ENCODE measurements at regions not wholly inside any gene's neighbourhood (a gene's known extent, or its start where the extent isn't known, plus 50 kb on each side); places are given as distances from the start of the nearest gene placed in this dataset.

DNA sequence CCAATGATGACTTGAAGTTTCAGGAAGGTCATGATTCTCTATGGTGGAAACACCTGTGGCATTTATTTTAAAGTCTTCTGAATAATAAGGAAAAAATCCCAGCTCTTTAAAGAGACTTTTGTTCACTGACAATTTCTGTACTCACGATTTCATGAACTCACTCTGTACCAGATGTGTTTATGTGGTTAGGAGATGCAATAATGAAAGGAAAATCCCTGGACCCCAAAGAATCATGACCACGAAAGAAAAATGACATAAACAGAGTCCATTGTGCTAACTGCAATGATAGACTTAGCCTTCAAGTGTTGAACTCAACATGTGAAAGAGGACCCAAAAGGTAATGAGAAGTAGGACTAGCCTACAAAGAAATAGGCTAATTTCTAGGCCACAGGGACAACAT is 947.5 kb downstream of the CDH11 start:
- no peak overlapping the region for H3K4me3 ChIP-seq (ENCODE audit: low read length)
- H3K27ac ChIP-seq (ENCODE audit: low read depth in 1 of 2, low read length in 2 of 2), result no peak overlapping the region
- Mint-ChIP-seq H3K4me1 (ENCODE audit: low read depth) (no peaks in the 10 kb centered on the region), H3K36me3 (ENCODE audit: low read depth) (no peaks in the 10 kb centered on the region), H3K9me3 (peaks cover 16% of the 10 kb centered on the region), H3K27me3 (no peaks in the 10 kb centered on the region), H3K4me3 (no peak overlapping the region), H3K27ac (no peak overlapping the region)
- ChIA-PET POLR2A (no interaction called here), CTCF (no interaction called here)
- H3K36me3 ChIP-seq (ENCODE audit: insufficient read depth, low read length), result no peaks in the 10 kb centered on the region
- no peak for DNase-seq
- H3K4me1 ChIP-seq (ENCODE audit: insufficient read depth, low read length), result no peaks in the 10 kb centered on the region
- ATAC-seq (ENCODE audit: poor library complexity), result no peak
- peaks cover 14 to 17% of the 10 kb centered on the region in 2 experiments for H3K9me3 ChIP-seq (ENCODE audit: control insufficient read depth in 1 of 2, insufficient read depth in 1 of 2, low read length in 2 of 2)
- intact Hi-C loops (cut with DNase I, micrococcal nuclease), result no loop called here
- TF ChIP-seq, protein P1, sequence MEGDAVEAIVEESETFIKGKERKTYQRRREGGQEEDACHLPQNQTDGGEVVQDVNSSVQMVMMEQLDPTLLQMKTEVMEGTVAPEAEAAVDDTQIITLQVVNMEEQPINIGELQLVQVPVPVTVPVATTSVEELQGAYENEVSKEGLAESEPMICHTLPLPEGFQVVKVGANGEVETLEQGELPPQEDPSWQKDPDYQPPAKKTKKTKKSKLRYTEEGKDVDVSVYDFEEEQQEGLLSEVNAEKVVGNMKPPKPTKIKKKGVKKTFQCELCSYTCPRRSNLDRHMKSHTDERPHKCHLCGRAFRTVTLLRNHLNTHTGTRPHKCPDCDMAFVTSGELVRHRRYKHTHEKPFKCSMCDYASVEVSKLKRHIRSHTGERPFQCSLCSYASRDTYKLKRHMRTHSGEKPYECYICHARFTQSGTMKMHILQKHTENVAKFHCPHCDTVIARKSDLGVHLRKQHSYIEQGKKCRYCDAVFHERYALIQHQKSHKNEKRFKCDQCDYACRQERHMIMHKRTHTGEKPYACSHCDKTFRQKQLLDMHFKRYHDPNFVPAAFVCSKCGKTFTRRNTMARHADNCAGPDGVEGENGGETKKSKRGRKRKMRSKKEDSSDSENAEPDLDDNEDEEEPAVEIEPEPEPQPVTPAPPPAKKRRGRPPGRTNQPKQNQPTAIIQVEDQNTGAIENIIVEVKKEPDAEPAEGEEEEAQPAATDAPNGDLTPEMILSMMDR (IDR thresholded peaks at IDR 0.05), result no peak
- H3K27me3 ChIP-seq (ENCODE audit: control insufficient read depth in 1 of 2, insufficient read depth in 2 of 2, low read length in 2 of 2), result no peaks in the 10 kb centered on the region

DNA sequence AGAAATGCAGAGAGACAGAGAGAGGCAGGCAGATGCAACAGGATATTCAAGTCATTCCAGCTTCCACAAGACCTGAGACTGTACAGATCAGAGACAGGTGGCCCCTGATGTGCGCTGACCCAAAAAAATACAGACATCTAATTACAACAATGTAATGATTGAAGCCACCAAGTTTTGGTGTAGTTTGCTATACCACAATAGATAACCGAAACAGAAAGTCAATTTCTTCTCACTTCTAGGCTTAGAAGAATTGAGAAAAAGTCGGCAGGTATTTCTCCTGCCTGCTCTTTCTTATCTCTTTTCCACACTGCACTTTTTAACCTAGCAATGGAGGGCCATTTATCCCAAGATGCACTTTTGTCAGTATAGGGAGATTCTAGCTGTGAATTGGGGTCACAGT is 949.2 kb downstream of the CDH11 start:
- Histone ChIP-seq H3K4me3 (ENCODE audit: low read length) (no peak overlapping the region), H3K27ac (ENCODE audit: low read depth in 1 of 2, low read length in 2 of 2) (no peak overlapping the region), H3K9me3 (ENCODE audit: control insufficient read depth in 1 of 2, insufficient read depth in 1 of 2, low read length in 2 of 2) (peaks cover 8 to 17% of the 10 kb centered on the region in 2 experiments), H3K36me3 (ENCODE audit: insufficient read depth, low read length) (no peaks in the 10 kb centered on the region), H3K27me3 (ENCODE audit: control insufficient read depth in 1 of 2, insufficient read depth in 2 of 2, low read length in 2 of 2) (no peaks in the 10 kb centered on the region), H3K4me1 (ENCODE audit: insufficient read depth, low read length) (no peaks in the 10 kb centered on the region)
- no peak overlapping the region for H3K4me3 Mint-ChIP-seq
- TF ChIP-seq, protein P1 (IDR thresholded peaks at IDR 0.05), result no peak
- no peaks in the 10 kb centered on the region for H3K4me1 Mint-ChIP-seq (ENCODE audit: low read depth)
- H3K27ac Mint-ChIP-seq, result no peak overlapping the region
- no peaks in the 10 kb centered on the region for H3K36me3 Mint-ChIP-seq (ENCODE audit: low read depth)
- no peak for DNase-seq
- H3K9me3 Mint-ChIP-seq, result peaks cover 13% of the 10 kb centered on the region
- intact Hi-C loops (cut with DNase I, micrococcal nuclease), result no loop called here
- ChIA-PET CTCF (no interaction called here), POLR2A (no interaction called here)
- ATAC-seq (ENCODE audit: poor library complexity), result no peak
- no peaks in the 10 kb centered on the region for H3K27me3 Mint-ChIP-seq

DNA sequence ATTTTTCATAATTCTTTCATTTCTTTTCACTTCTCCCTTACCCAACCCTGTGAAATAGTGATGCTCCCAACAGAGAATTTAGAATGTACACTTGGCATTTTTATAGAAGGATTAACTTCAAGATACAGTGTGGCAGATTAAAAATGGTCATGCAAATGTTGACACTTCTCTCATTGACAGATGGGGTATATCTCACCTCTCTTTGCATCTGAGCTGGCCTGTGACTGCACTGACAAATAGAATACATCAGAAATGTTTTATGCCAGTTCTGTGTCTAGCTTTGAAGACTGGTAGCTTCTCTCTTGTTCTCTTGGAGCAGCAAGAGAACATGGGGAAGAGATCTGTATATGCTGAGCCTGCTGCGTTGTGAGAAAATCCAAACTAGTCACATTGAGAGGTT is 949.6 kb downstream of the CDH11 start:
- H3K4me3 ChIP-seq (ENCODE audit: low read length), result no peak overlapping the region
- H3K27me3 ChIP-seq (ENCODE audit: control insufficient read depth in 1 of 2, insufficient read depth in 2 of 2, low read length in 2 of 2), result no peaks in the 10 kb centered on the region
- Mint-ChIP-seq H3K4me1 (ENCODE audit: low read depth) (no peaks in the 10 kb centered on the region), H3K9me3 (peaks cover 13% of the 10 kb centered on the region), H3K27ac (no peak overlapping the region), H3K36me3 (ENCODE audit: low read depth) (no peaks in the 10 kb centered on the region), H3K27me3 (no peaks in the 10 kb centered on the region), H3K4me3 (no peak overlapping the region)
- H3K9me3 ChIP-seq (ENCODE audit: control insufficient read depth in 1 of 2, insufficient read depth in 1 of 2, low read length in 2 of 2), result peaks cover 6 to 17% of the 10 kb centered on the region in 2 experiments
- ChIA-PET POLR2A (no interaction called here), CTCF (no interaction called here)
- no peak for ATAC-seq (ENCODE audit: poor library complexity)
- intact Hi-C loops (cut with DNase I, micrococcal nuclease), result no loop called here
- DNase-seq, result no peak
- H3K36me3 ChIP-seq (ENCODE audit: insufficient read depth, low read length), result no peaks in the 10 kb centered on the region
- H3K27ac ChIP-seq (ENCODE audit: low read depth in 1 of 2, low read length in 2 of 2), result no peak overlapping the region
- no peaks in the 10 kb centered on the region for H3K4me1 ChIP-seq (ENCODE audit: insufficient read depth, low read length)
- TF ChIP-seq, protein P1 (IDR thresholded peaks at IDR 0.05), result no peak

Data from CD4-positive, alpha-beta T cell (primary cell).